ENCODE measurements at regions not wholly inside any gene's neighbourhood (a gene's known extent, or its start where the extent isn't known, plus 50 kb on each side); places are given as distances from the start of the nearest gene placed in this dataset.

- TF ChIP-seq CTCF (IDR thresholded peaks at IDR 0.05) = no peak
- no peak for TF ChIP-seq POLR2A (IDR thresholded peaks at IDR 0.05)
- TF ChIP-seq EP300 (IDR thresholded peaks at IDR 0.05) = no peak
These were observed 61.0 kb upstream of the RNF32 start for GRCh38 chr7:156579566-156579965.

Measured in ovary (tissue), 3 donors.